HCT116 (cell line): ENCODE measurements at regions not wholly inside any gene's neighbourhood (a gene's known extent, or its start where the extent isn't known, plus 50 kb on each side); places are given as distances from the start of the nearest gene placed in this dataset.

Experiments used
- EGR1 ChIP-seq: IDR thresholded peaks from 2 replicates; pipeline ENCODE4 v1.6.1; 2012; ENCODE audit warnings: low read depth
- ELF1 ChIP-seq: IDR thresholded peaks from 2 replicates; pipeline ENCODE4 v1.6.1; 2012; ENCODE audit warnings: low read depth, borderline replicate concordance
- FOSL1 ChIP-seq: IDR thresholded peaks from 2 replicates; pipeline ENCODE4 v1.6.1; 2012; ENCODE audit warnings: low read depth
- JUND ChIP-seq: IDR thresholded peaks from 2 replicates; pipeline ENCODE4 v1.6.1; 2012
- SIN3A ChIP-seq: IDR thresholded peaks from 2 replicates; pipeline ENCODE4 v1.6.1; 2012; ENCODE audit warnings: low read depth
- SRF ChIP-seq: IDR thresholded peaks from 2 replicates; pipeline ENCODE4 v1.6.1; 2012; ENCODE audit warnings: low read depth
- ZNF274 ChIP-seq: fragments of 200-500 bp; sonication (Bioruptor generic); IDR thresholded peaks from 2 replicates; pipeline ENCODE4 v1.6.1; 2014; ENCODE audit warnings: mild to moderate bottlenecking, low read depth, low read length, inconsistent platforms
- TF ChIP-seq, protein P1 (sequence below): IDR thresholded peaks from 2 replicates; pipeline ENCODE4 v1.6.1; 2012; ENCODE audit warnings: low read depth
- TF ChIP-seq, protein P2 (sequence below), 3 experiments: fragments of 200-600 bp in 1 of 3; sonication (generic) in 1 of 3; IDR thresholded peaks in 2 of 3; conservative IDR thresholded peaks in 1 of 3; 2 replicates each; pipeline ENCODE4 v1.5.1; 2012 to 2017; ENCODE audit warnings: low read depth in 2 of 3, low read length in 2 of 3, antibody characterized with exemption in 1 of 3, borderline replicate concordance in 1 of 3, control low read depth in 1 of 3, mild to moderate bottlenecking in 1 of 3, mixed read lengths in 1 of 3, mixed run types in 1 of 3, moderate library complexity in 1 of 3; ENCODE audit not compliant: insufficient read depth in 1 of 3
- TF ChIP-seq, protein P3 (sequence below): IDR thresholded peaks from 2 replicates; pipeline ENCODE4 v1.6.1; 2012
- TF ChIP-seq, protein P4 (sequence below): IDR thresholded peaks from 2 replicates; pipeline ENCODE4 v1.6.1; 2012

DNA sequence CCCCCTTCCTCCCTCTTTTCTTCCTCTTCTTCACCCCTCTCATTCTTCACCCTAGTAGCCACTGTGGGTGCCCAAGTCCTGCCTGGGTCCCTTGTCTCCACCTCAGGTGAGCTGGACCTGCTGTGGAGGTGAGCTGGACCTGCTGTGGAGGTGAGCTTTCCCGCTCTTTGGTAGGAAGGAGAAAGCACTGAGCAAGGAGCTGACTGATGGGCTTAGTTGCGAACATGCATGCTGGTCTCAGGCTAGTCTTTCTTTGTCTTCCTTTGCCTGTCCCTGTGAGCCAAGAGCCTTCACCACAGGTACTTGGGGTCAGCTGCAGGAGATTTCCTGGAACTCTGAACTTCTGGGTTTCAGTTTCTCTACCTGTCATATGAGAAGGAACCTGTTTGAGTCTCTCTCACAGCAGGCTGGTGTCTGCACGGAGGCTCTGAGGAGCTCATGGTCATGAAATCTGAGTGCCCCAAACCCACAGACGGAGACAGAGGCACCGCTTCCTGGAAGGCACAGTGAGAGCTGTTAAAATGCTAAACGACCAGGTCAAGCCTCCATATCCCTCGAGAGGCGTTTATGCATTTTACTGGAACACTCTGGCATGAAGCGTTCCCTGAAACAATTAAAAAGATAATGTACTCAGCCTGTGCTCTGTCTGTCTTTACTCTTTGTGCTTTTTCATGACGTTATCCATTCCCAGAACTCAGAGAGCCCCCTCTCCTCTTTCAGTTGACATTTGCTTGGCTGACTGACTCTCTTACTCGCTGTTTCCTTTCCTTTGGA lies 69.5 kb downstream of the RHOU start (continued):
- TF ChIP-seq, protein P1, sequence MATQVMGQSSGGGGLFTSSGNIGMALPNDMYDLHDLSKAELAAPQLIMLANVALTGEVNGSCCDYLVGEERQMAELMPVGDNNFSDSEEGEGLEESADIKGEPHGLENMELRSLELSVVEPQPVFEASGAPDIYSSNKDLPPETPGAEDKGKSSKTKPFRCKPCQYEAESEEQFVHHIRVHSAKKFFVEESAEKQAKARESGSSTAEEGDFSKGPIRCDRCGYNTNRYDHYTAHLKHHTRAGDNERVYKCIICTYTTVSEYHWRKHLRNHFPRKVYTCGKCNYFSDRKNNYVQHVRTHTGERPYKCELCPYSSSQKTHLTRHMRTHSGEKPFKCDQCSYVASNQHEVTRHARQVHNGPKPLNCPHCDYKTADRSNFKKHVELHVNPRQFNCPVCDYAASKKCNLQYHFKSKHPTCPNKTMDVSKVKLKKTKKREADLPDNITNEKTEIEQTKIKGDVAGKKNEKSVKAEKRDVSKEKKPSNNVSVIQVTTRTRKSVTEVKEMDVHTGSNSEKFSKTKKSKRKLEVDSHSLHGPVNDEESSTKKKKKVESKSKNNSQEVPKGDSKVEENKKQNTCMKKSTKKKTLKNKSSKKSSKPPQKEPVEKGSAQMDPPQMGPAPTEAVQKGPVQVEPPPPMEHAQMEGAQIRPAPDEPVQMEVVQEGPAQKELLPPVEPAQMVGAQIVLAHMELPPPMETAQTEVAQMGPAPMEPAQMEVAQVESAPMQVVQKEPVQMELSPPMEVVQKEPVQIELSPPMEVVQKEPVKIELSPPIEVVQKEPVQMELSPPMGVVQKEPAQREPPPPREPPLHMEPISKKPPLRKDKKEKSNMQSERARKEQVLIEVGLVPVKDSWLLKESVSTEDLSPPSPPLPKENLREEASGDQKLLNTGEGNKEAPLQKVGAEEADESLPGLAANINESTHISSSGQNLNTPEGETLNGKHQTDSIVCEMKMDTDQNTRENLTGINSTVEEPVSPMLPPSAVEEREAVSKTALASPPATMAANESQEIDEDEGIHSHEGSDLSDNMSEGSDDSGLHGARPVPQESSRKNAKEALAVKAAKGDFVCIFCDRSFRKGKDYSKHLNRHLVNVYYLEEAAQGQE, result no peak
- TF ChIP-seq, protein P2, sequence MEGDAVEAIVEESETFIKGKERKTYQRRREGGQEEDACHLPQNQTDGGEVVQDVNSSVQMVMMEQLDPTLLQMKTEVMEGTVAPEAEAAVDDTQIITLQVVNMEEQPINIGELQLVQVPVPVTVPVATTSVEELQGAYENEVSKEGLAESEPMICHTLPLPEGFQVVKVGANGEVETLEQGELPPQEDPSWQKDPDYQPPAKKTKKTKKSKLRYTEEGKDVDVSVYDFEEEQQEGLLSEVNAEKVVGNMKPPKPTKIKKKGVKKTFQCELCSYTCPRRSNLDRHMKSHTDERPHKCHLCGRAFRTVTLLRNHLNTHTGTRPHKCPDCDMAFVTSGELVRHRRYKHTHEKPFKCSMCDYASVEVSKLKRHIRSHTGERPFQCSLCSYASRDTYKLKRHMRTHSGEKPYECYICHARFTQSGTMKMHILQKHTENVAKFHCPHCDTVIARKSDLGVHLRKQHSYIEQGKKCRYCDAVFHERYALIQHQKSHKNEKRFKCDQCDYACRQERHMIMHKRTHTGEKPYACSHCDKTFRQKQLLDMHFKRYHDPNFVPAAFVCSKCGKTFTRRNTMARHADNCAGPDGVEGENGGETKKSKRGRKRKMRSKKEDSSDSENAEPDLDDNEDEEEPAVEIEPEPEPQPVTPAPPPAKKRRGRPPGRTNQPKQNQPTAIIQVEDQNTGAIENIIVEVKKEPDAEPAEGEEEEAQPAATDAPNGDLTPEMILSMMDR (IDR thresholded peaks at IDR 0.05 in 2 of 3, conservative IDR thresholded peaks at IDR 0.05 in 1 of 3; ENCODE audit: borderline replicate concordance in 1 of 3, insufficient read depth in 1 of 3, low read depth in 2 of 3, low read length in 2 of 3), result no peak
- no peak for TF ChIP-seq ELF1
- no peak for TF ChIP-seq ZNF274
- TF ChIP-seq, protein P3, sequence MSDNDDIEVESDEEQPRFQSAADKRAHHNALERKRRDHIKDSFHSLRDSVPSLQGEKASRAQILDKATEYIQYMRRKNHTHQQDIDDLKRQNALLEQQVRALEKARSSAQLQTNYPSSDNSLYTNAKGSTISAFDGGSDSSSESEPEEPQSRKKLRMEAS, result no peak
- TF ChIP-seq JUND, result no peak
- TF ChIP-seq SRF, result no peak
- no peak for TF ChIP-seq EGR1
- TF ChIP-seq, protein P4, sequence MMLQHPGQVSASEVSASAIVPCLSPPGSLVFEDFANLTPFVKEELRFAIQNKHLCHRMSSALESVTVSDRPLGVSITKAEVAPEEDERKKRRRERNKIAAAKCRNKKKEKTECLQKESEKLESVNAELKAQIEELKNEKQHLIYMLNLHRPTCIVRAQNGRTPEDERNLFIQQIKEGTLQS, result no peak
- no peak for TF ChIP-seq FOSL1
- TF ChIP-seq SIN3A, result no peak
